Mucosa of stomach (tissue), 1 donor: ENCODE measurements at regions not wholly inside any gene's neighbourhood (a gene's known extent, or its start where the extent isn't known, plus 50 kb on each side); places are given as distances from the start of the nearest gene placed in this dataset.

ENCODE experiments used
- H3K27me3 ChIP-seq: one replicate; pipeline ENCODE4 v1.7.0; 2013; ENCODE audit warnings: mild to moderate bottlenecking, low read length; ENCODE audit not compliant: control insufficient read depth, insufficient read depth
- H3K36me3 ChIP-seq: one replicate; pipeline ENCODE4 v1.7.0; 2013; ENCODE audit warnings: low read length; ENCODE audit not compliant: control insufficient read depth, insufficient read depth
- H3K4me1 ChIP-seq: one replicate; pipeline ENCODE4 v1.7.0; 2013; ENCODE audit warnings: mild to moderate bottlenecking, low read length; ENCODE audit not compliant: control insufficient read depth, insufficient read depth
- H3K4me3 ChIP-seq: one replicate; pipeline ENCODE4 v1.7.0; 2013; ENCODE audit warnings: low read length
- H3K9ac ChIP-seq: one replicate; pipeline ENCODE4 v1.7.0; 2013; ENCODE audit warnings: mild to moderate bottlenecking, low read length, moderate library complexity
- H3K9me3 ChIP-seq: one replicate; pipeline ENCODE4 v1.7.0; 2013; ENCODE audit warnings: mild to moderate bottlenecking, low read length, moderate library complexity; ENCODE audit not compliant: control insufficient read depth
- donor health status: Pancreatic carcinoma.

- H3K36me3 ChIP-seq: no peaks in the 10 kb centered on the region
- H3K9me3 ChIP-seq: no peaks in the 10 kb centered on the region
- no peaks in the 10 kb centered on the region for H3K4me1 ChIP-seq
- no peaks in the 10 kb centered on the region for H3K27me3 ChIP-seq
- no peak overlapping the region for H3K9ac ChIP-seq
- no peak overlapping the region for H3K4me3 ChIP-seq
Observed at GRCh38 chr7:156429514-156429913, 211.1 kb upstream of the RNF32 start.

DNA sequence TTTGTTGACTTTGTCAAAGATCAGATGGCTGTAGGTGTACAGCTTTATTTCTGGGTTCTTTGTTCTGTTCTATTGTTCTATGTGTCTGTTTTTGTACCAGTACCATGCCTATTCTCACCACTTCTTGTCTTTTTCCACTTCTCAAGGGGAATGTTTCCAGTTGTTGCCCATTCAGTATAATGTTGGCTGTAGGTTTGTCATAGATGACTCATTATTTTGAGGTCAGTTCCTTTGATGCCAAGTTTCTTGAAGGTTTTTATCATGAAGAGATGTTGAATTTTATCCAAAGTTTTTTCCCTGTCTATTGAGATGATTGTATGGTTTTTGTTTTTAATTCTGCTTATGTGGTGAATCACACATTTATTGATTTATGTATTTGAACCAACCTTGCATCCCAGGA, 216.7 kb upstream of the RNF32 start:
- no peak overlapping the region for H3K4me3 ChIP-seq
- H3K36me3 ChIP-seq: no peaks in the 10 kb centered on the region
- H3K9me3 ChIP-seq: no peaks in the 10 kb centered on the region
- H3K4me1 ChIP-seq: no peaks in the 10 kb centered on the region
- H3K9ac ChIP-seq: no peak overlapping the region
- H3K27me3 ChIP-seq: no peaks in the 10 kb centered on the region

DNA sequence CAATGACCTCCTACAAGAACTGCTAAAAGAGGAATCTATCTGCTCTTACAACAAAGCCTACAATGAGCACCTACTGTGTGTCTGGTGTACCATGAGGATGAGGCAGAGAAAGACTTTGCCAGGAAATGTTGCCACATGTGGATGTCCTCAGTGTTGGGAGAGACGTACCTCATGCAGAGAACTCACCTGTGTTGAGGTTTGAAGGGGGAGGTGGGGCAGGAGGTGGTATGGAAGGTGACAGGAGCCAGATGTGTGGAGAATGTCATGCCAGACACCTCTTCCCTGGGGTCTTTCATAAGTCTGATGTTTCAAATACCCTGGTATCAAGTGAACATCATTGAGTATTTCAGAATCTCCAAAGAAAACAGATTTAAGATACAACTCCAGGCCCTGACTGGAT, 220.1 kb upstream of the RNF32 start:
- Histone ChIP-seq H3K4me3 (no peak overlapping the region), H3K4me1 (no peaks in the 10 kb centered on the region), H3K36me3 (no peaks in the 10 kb centered on the region), H3K27me3 (no peaks in the 10 kb centered on the region), H3K9me3 (no peaks in the 10 kb centered on the region), H3K9ac (no peak overlapping the region)

DNA sequence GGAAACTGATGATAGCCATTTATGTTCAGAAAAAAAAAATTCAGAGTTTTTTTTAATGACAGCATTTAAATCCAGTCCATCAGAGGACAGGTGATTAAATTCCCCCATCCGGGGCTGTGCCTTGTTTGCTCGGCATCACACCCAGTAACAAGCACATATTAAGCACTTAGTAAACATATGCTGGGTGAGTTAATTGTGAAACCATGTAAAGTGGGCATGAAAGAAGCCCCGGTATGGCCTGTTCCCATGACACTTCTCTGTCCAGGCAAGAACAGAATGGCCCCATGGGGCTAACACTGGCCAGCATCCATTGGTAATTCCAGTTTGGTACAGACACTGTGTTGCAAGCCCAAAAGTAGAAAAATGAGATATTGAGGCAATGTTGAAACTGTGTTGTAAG, 220.8 kb upstream of the RNF32 start:
- Histone ChIP-seq H3K27me3 (no peaks in the 10 kb centered on the region), H3K4me1 (no peaks in the 10 kb centered on the region), H3K9ac (no peak overlapping the region), H3K36me3 (no peaks in the 10 kb centered on the region), H3K9me3 (no peaks in the 10 kb centered on the region), H3K4me3 (no peak overlapping the region)

- Histone ChIP-seq H3K27me3 (no peaks in the 10 kb centered on the region), H3K9me3 (no peaks in the 10 kb centered on the region), H3K4me3 (no peak overlapping the region), H3K9ac (no peak overlapping the region), H3K36me3 (no peaks in the 10 kb centered on the region), H3K4me1 (no peaks in the 10 kb centered on the region)
Observed at GRCh38 chr7:156402255-156402654, 238.3 kb upstream of the RNF32 start.

GRCh38 chr7:156401617-156402016, 239.0 kb upstream of the RNF32 start:
- no peaks in the 10 kb centered on the region for H3K27me3 ChIP-seq
- H3K36me3 ChIP-seq: no peaks in the 10 kb centered on the region
- H3K4me3 ChIP-seq: no peak overlapping the region
- no peaks in the 10 kb centered on the region for H3K9me3 ChIP-seq
- H3K9ac ChIP-seq: no peak overlapping the region
- no peaks in the 10 kb centered on the region for H3K4me1 ChIP-seq

DNA sequence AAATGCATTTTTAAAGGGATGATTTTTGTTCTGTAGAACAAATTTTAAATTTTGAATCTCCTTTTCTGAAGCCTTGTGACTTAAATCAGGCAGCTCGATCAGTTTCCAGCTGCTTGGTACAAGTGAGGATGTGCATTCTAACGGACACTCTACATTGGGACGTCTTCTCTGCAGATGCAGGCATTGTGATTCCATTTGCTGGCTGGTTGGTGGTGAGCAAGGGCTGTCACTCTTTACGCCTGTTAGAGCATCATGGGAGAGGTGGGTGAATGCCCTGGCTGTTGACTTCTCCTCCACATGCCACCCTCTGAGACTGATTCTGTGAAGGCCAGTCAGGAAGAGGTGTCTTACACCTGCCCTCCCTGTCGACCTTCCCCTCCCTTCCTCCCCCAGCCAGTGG, 240.5 kb upstream of the RNF32 start:
- Histone ChIP-seq H3K4me3 (no peak overlapping the region), H3K36me3 (no peaks in the 10 kb centered on the region), H3K9me3 (no peaks in the 10 kb centered on the region), H3K27me3 (no peaks in the 10 kb centered on the region), H3K4me1 (no peaks in the 10 kb centered on the region), H3K9ac (no peak overlapping the region)

- H3K9ac ChIP-seq: no peak overlapping the region
- no peaks in the 10 kb centered on the region for H3K27me3 ChIP-seq
- no peak overlapping the region for H3K4me3 ChIP-seq
- H3K36me3 ChIP-seq: no peaks in the 10 kb centered on the region
- no peaks in the 10 kb centered on the region for H3K4me1 ChIP-seq
- no peaks in the 10 kb centered on the region for H3K9me3 ChIP-seq
Observed at GRCh38 chr7:156397249-156397648, 243.3 kb upstream of the RNF32 start.

- Histone ChIP-seq H3K27me3 (no peaks in the 10 kb centered on the region), H3K4me1 (no peaks in the 10 kb centered on the region), H3K9ac (no peak overlapping the region), H3K36me3 (no peaks in the 10 kb centered on the region), H3K4me3 (no peak overlapping the region), H3K9me3 (no peaks in the 10 kb centered on the region)
Observed at GRCh38 chr7:156389116-156389692, 251.4 kb upstream of the RNF32 start.

DNA sequence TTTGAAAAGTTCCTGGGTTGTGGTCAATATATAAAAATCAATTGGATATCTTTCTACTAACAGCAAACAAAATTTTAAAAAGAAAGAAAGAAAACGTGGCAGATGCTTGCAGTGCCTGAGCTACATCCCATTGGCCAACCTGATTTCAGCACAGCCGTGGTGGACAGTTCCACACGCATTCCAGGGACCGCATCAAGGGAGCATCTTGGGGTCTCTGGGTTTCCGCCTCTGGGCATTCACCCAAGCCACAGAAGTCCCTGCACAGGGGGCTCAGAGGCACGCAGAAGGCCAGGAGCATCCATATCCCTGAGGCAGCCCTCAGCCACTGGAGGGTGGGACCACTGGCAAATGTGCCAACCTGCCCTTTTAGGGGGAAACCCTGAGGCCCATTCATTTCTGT, 254.5 kb upstream of the RNF32 start:
- Histone ChIP-seq H3K36me3 (no peaks in the 10 kb centered on the region), H3K4me3 (no peak overlapping the region), H3K9me3 (no peaks in the 10 kb centered on the region), H3K9ac (no peak overlapping the region), H3K27me3 (no peaks in the 10 kb centered on the region), H3K4me1 (no peaks in the 10 kb centered on the region)

DNA sequence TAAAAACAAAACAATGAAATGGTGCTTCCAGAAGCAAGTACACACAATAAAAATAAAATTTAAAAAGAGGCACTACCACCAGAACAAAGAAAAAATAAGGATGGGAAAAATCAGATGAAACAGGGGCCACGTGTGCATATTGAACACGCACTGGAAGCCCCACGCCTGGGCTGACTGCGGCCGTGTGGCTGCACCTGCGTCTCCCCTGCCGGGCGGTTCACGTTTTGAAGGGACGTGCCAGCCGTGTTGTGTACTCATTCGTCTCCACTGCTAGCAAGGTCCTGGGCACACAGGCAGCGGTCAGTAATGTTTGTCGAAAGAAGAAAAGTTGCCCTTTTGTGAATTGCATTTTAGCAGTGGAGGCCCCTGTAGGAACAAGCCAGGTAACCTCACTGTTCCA, 255.9 kb upstream of the RNF32 start:
- Histone ChIP-seq H3K4me3 (no peak overlapping the region), H3K36me3 (no peaks in the 10 kb centered on the region), H3K27me3 (no peaks in the 10 kb centered on the region), H3K4me1 (peaks cover 4% of the 10 kb centered on the region), H3K9ac (no peak overlapping the region), H3K9me3 (no peaks in the 10 kb centered on the region)

- no peaks in the 10 kb centered on the region for H3K36me3 ChIP-seq
- H3K9me3 ChIP-seq: no peaks in the 10 kb centered on the region
- H3K4me3 ChIP-seq: no peak overlapping the region
- H3K27me3 ChIP-seq: no peaks in the 10 kb centered on the region
- H3K9ac ChIP-seq: no peak overlapping the region
- peaks cover 10% of the 10 kb centered on the region for H3K4me1 ChIP-seq
Observed at GRCh38 chr7:156383526-156383925, 257.0 kb upstream of the RNF32 start.

GRCh38 chr7:156380261-156380660, 260.3 kb upstream of the RNF32 start:
- H3K27me3 ChIP-seq: no peaks in the 10 kb centered on the region
- no peaks in the 10 kb centered on the region for H3K9me3 ChIP-seq
- H3K4me3 ChIP-seq: no peak overlapping the region
- no peaks in the 10 kb centered on the region for H3K36me3 ChIP-seq
- no peak overlapping the region for H3K9ac ChIP-seq
- H3K4me1 ChIP-seq: peaks cover 13% of the 10 kb centered on the region
